Astrocyte of the cerebellum (primary cell): ENCODE measurements at regions not wholly inside any gene's neighbourhood (a gene's known extent, or its start where the extent isn't known, plus 50 kb on each side); places are given as distances from the start of the nearest gene placed in this dataset.
"Not testable (repeated sequence)": the region's sequence is repeated elsewhere in the genome, so short reads cannot be mapped to it uniquely, and the experiment has no call there.

Experiments
- DNase-seq: peaks from one replicate; pipeline ENCODE4 v3.0.0-alpha.2; 2011; ENCODE audit warnings: low read depth
- H3K4me3 ChIP-seq: 2 replicates; pipeline ENCODE4 v1.5.1; 2011; ENCODE audit warnings: mild to moderate bottlenecking, low read depth, low read length, moderate library complexity
- in situ Hi-C: cut with HindIII; loops from 2 replicates; pipeline ENCODE4 v1.10.0; 2017; ENCODE audit warnings: low sequenced_read_pairs
- TF ChIP-seq, protein P1 (sequence below): IDR thresholded peaks from 2 replicates; pipeline ENCODE4 v1.5.1; 2012; ENCODE audit warnings: low read length, low read depth, moderate library complexity, mild to moderate bottlenecking; ENCODE audit errors: missing control alignments

DNA sequence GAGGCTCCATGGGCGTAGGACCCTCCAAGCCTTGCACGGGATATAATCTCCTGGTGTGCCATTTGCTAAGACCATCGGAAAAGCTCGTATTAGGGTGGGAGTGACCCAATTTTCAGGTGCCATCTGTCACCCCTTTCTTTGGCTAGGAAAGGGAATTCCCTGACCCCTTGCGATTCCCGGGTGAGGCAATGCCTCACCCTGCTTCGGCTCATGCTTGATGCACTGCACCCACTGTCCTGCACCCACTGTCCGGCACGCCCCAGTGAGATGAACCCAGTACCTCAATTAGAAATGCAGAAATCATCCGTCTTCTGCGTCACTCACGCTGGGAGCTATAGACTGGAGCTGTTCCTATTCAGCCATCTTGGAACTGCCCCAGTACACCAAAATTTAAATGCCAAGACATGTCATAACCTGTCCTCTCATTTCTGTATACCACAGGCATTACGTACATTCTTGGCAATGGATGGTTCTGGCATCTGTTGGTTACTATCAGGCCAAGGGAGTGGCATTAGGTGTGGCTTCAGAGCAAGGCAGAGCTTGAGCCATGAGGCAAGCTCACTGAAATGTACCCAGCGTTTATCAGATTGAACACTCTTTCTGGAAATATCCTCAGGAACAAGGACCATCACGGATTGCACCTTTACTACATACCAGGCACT, 95.4 kb upstream of the GALNT18 start:
- H3K4me3 ChIP-seq: no peak overlapping the region
- in situ Hi-C loops: no loop called here
- no peak for DNase-seq
- TF ChIP-seq, protein P1, sequence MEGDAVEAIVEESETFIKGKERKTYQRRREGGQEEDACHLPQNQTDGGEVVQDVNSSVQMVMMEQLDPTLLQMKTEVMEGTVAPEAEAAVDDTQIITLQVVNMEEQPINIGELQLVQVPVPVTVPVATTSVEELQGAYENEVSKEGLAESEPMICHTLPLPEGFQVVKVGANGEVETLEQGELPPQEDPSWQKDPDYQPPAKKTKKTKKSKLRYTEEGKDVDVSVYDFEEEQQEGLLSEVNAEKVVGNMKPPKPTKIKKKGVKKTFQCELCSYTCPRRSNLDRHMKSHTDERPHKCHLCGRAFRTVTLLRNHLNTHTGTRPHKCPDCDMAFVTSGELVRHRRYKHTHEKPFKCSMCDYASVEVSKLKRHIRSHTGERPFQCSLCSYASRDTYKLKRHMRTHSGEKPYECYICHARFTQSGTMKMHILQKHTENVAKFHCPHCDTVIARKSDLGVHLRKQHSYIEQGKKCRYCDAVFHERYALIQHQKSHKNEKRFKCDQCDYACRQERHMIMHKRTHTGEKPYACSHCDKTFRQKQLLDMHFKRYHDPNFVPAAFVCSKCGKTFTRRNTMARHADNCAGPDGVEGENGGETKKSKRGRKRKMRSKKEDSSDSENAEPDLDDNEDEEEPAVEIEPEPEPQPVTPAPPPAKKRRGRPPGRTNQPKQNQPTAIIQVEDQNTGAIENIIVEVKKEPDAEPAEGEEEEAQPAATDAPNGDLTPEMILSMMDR: no peak

DNA sequence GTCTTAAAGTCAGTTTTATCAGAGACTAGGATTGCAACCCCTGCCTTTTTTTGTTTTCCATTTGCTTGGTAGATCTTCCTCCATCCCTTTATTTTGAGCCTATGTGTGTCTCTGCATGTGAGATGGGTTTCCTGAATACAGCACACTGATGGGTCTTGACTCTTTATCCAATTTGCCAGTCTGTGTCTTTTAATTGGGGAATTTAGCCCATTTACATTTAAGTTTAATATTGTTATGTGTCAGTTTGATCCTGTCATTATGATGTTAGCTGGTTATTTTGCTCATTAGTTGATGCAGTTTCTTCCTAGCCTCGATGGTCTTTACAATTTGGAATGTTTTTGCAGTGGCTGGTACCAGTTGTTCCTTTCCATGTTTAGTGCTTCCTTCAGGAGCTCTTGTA, 93.3 kb upstream of the GALNT18 start:
- DNase-seq, in situ Hi-C loops, H3K4me3 ChIP-seq: not testable (repeated sequence)

DNA sequence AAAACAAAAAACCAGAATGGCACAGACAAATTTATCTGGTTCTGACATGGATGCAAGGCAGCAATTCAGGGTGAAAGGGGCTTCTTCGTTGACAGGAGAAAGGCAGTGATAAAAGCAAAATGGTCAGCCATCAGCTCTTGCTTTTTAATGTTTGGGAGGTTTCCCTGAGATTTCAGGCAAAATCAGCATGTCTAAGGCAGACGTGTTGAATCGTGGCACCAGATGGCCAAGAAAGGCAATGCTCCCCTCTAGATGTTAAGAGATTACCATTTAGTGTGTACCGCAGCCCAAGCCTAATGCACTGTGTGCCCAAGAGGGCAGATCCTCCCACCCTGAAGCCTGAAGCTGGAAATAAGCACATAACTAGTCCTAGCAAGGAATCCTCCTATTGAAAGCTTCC, 88.8 kb upstream of the GALNT18 start:
- DNase-seq: no peak
- H3K4me3 ChIP-seq: no peak overlapping the region
- TF ChIP-seq, protein P1: no peak
- in situ Hi-C loops: no loop called here

DNA sequence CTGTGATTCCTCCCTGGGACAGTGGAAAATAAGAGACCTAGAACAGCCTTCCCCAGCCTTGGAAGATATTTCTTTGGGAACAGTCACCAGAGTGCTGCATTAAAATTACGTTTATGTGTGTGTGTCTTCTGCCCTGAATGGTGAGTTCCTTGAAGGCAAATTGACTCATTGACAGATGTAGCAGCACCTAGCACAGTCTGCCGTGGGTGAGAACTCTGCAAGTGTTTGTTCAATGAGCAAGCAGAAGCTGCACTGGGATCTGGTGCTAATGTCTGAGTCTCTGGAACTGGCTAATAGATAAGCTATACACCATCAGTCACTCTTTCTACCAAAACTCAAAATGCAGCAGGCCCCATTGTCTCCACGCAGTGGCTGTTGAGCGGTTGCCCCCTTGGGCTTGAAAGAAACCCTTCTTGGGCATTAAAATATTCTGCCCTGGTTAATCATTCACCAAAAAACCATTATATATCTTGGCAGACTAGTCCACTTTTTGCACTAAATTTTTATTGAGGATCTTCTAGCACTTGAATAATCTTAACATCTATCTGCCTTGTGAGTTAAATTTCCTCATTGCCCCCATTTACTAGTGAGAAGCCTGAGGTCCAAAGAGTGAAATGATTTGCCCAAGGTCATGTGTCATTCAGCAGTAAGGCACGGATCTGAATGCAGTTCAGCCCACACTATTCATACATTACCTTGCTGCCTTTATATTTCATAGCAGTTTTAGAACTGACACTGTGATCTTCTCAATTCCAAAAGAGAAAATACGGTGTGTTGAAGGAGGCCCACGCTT, 87.8 kb upstream of the GALNT18 start:
- in situ Hi-C loops: no loop called here
- DNase-seq: no peak
- H3K4me3 ChIP-seq: no peak overlapping the region
- TF ChIP-seq, protein P1: no peak

DNA sequence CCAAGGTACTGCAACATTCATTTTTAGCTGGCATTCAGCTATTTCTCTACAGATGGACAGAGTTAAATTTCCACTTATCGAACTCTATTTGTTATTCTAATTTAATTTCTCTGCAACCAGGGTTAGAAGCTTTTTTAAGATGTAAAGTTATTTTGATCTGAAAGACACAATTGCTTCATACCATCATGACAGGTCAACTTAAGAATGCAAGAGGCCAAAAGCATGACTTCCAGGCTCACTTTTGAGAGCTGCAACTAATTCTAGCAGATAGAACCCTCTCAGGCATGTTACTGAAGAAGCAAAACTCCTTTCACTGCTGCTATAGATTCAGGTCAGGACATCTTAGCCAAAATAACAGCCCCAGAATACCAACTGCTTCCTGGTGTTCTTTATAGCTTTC, 86.5 kb upstream of the GALNT18 start:
- DNase-seq: no peak
- TF ChIP-seq, protein P1: no peak
- in situ Hi-C loops: no loop called here
- H3K4me3 ChIP-seq: no peak overlapping the region

DNA sequence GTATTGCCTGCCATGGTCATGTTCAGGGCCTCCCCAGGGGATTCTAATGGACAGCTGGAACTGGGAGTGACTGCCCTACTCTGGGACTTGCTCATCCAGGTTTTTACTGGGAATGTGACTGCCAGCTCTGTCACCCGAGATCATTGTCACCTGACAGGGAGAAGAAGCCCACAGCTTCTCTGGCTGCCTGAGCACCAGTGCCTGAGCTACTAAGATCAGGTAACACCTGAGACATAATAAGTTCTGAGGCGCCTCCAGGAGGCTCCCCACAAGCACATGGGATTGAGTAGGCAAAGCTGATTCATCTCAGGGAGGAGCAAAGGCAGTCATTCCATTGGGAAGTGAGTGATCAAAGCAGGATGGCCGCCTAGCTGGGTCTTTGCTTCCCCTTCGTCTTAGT, 84.2 kb upstream of the GALNT18 start:
- H3K4me3 ChIP-seq: no peak overlapping the region
- no peak for DNase-seq
- in situ Hi-C loops: no loop called here
- TF ChIP-seq, protein P1: no peak

DNA sequence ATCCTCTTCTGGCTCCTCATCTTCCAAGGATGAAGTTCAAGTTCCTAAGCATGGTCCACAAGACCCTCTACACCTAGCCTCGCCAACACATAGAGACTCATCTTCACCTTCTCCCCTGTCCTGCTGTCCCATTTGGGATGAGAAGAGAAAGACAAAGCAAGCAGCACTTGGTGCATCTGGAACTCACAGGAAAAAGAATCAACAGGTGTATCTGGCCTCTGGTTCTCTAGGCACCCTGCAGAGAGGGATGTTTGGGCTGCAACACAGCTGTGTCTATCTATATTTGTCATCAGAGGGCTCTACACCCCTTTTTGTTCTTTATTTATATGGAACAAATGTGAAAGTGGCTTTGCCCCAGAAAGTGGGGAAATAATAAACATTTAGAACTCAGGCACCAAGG, 82.1 kb upstream of the GALNT18 start:
- TF ChIP-seq, protein P1: no peak
- DNase-seq: no peak
- in situ Hi-C loops: no loop called here
- H3K4me3 ChIP-seq: no peak overlapping the region
